GM21528 (cell line): ENCODE measurements at regions not wholly inside any gene's neighbourhood (a gene's known extent, or its start where the extent isn't known, plus 50 kb on each side); places are given as distances from the start of the nearest gene placed in this dataset.

ENCODE experiments used
- ATAC-seq: cut with Tn5 transposase; IDR thresholded peaks from one replicate; pipeline ENCODE4 v1.9.1; 2021; ENCODE audit warnings: mild to moderate bottlenecking, moderate library complexity; ENCODE audit not compliant: unreplicated experiment, low FRiP score

GRCh38 chr2:146874260-146874658 is 970.6 kb upstream of the ACVR2A start:
- ATAC-seq: no peak

GRCh38 chr2:146873646-146874259 is 971.1 kb upstream of the ACVR2A start:
- no peak for ATAC-seq

- no peak for ATAC-seq
Measured at GRCh38 chr2:146873056-146873455, 971.8 kb upstream of the ACVR2A start.

GRCh38 chr2:146870691-146871090 is 974.1 kb upstream of the ACVR2A start:
- no peak for ATAC-seq

- no peak for ATAC-seq
Measured at GRCh38 chr2:146869328-146869727, 975.5 kb upstream of the ACVR2A start.

- no peak for ATAC-seq
Measured at GRCh38 chr2:146868051-146868450, 976.8 kb upstream of the ACVR2A start.

GRCh38 chr2:146867477-146867986 is 977.3 kb upstream of the ACVR2A start:
- no peak for ATAC-seq

GRCh38 chr2:146853741-146854444 is 990.9 kb upstream of the ACVR2A start:
- no peak for ATAC-seq

- ATAC-seq: no peak
Measured at GRCh38 chr2:146852661-146853060, 992.2 kb upstream of the ACVR2A start.

GRCh38 chr2:146850746-146851145 is 994.1 kb upstream of the ACVR2A start:
- ATAC-seq: no peak

GRCh38 chr2:146847846-146848245 is 997.0 kb upstream of the ACVR2A start:
- no peak for ATAC-seq

- no peak for ATAC-seq
Measured at GRCh38 chr2:146844226-146844990, 1000.4 kb upstream of the ACVR2A start.

- no peak for ATAC-seq
Measured at GRCh38 chr2:146837857-146838256, 1007.0 kb upstream of the ACVR2A start.

- no peak for ATAC-seq
Measured at GRCh38 chr2:146826388-146826787, 1018.4 kb upstream of the ACVR2A start.

- no peak for ATAC-seq
Measured at GRCh38 chr2:146821836-146822316, 1023.0 kb upstream of the ACVR2A start.

GRCh38 chr2:146820672-146821071 is 1024.2 kb upstream of the ACVR2A start:
- no peak for ATAC-seq

- no peak for ATAC-seq
Measured at GRCh38 chr2:146818122-146818521, 1026.7 kb upstream of the ACVR2A start.

GRCh38 chr2:146817613-146818012 is 1027.2 kb upstream of the ACVR2A start:
- no peak for ATAC-seq

- ATAC-seq: no peak
Measured at GRCh38 chr2:146814971-146815370, 1029.9 kb upstream of the ACVR2A start.

GRCh38 chr2:146807568-146808168 is 1037.2 kb upstream of the ACVR2A start:
- no peak for ATAC-seq
